Muscle layer of duodenum (tissue), 2 donors: ENCODE measurements at regions not wholly inside any gene's neighbourhood (a gene's known extent, or its start where the extent isn't known, plus 50 kb on each side); places are given as distances from the start of the nearest gene placed in this dataset.

Source experiments
- H3K27ac ChIP-seq: one replicate; pipeline ENCODE4 v1.7.0; 2013; ENCODE audit warnings: mild to moderate bottlenecking, low read length
- H3K27me3 ChIP-seq: one replicate; pipeline ENCODE4 v1.7.0; 2013; ENCODE audit warnings: low read depth, mild to moderate bottlenecking, control low read depth, low read length
- H3K36me3 ChIP-seq, 2 donors: one replicate each; pipeline ENCODE4 v1.7.0; 2013; ENCODE audit warnings: low read length in 2 of 2, control low read depth in 1 of 2, mild to moderate bottlenecking in 1 of 2; ENCODE audit not compliant: insufficient read depth in 2 of 2, control insufficient read depth in 1 of 2
- H3K4me1 ChIP-seq, 2 donors: one replicate each; pipeline ENCODE4 v1.7.0; 2013; ENCODE audit warnings: low read length in 2 of 2, mild to moderate bottlenecking in 2 of 2, control low read depth in 1 of 2, moderate library complexity in 1 of 2; ENCODE audit not compliant: insufficient read depth in 2 of 2, control insufficient read depth in 1 of 2
- H3K4me3 ChIP-seq, 2 donors: one replicate each; pipeline ENCODE4 v1.7.0; 2013; ENCODE audit warnings: low read length in 2 of 2, low read depth in 1 of 2, mild to moderate bottlenecking in 1 of 2
- H3K9me3 ChIP-seq, 2 donors: one replicate each; pipeline ENCODE4 v1.7.0; 2013; ENCODE audit warnings: low read length in 2 of 2, control low read depth in 1 of 2, mild to moderate bottlenecking in 1 of 2; ENCODE audit not compliant: control insufficient read depth in 1 of 2
- donor health status: healthy.

DNA sequence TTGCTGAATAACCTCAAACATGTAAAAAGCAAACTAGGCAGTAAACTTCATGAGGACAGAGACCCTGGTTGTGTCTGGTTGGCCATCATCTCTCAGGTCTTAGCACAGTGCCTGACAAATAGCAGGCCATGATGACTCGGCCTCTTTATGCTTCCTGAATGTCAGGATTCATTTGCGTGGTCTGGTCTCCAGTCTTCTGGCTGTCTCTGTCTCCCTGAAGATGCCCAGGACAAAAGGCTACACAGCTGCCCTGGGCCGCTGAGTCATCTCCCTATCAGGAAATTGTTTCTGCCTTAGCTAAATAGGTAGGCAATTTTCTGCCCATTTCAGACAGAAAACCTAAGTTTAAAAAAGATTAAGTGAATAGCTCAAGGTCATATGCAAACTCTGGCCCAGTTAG, 84.1 kb upstream of the FNDC3A start:
- Histone ChIP-seq H3K4me1 (peaks cover 0 to 9% of the 10 kb centered on the region in 2 donors), H3K27ac (no peak overlapping the region)

DNA sequence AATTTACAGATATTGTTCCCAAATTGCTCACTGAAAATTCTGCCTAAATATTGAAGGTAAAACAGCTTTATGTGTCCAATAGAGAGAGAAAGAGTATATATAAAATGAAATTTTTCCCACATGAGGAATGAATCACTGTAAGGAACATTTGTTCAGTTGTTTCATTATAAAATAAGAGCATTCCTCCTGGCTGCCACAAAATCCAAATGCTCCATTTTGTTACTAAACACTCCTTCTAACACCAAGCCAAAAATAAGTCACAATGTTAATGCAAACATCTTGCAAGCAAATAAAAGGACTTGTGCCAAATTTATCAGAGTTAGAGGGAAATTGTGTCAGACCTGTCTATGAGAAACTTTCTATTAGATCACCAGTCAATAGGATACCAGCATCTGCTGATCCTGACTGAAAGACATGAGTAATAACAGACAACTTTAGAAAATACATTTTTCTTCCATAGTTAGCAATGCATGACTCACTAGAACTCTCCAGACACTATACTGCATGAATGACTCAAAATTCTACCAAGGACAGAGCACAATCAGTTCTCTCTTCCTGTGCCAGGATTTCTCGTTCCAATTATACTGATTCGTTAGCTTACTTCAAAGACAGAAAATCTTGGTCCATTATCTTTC, 83.5 kb upstream of the FNDC3A start:
- H3K9me3 ChIP-seq, result no peaks in the 10 kb centered on the region
- peaks cover 0 to 5% of the 10 kb centered on the region in 2 donors for H3K36me3 ChIP-seq
- H3K27me3 ChIP-seq, result no peaks in the 10 kb centered on the region
- no peak overlapping the region for H3K27ac ChIP-seq
- no peak overlapping the region for H3K4me3 ChIP-seq
- H3K4me1 ChIP-seq, result peaks cover 0 to 9% of the 10 kb centered on the region in 2 donors

More for the DNA sequence above, 84.1 kb upstream of the FNDC3A start:
- Histone ChIP-seq H3K4me3 (no peak overlapping the region), H3K27me3 (no peaks in the 10 kb centered on the region), H3K36me3 (peaks cover 0 to 5% of the 10 kb centered on the region in 2 donors), H3K9me3 (no peaks in the 10 kb centered on the region)

DNA sequence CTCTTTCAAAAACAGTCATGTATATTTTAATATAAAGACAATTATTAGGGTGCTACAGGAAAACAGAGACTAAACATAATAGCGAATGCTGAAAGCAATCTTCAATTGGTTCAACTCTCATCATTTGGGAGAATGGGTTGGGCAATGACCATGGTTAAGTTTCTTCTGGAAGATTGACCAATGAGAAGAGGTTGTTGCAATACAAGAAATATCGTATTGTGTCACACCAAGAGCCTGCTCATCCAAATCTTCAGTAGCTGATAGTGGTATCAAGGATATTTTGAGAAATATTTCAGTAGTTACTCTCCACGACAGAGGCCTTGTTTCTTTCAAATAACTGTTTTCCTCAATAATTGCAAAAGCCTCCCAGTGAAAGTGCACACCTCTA, 83.0 kb upstream of the FNDC3A start:
- Histone ChIP-seq H3K27ac (no peak overlapping the region), H3K4me1 (peaks cover 0 to 9% of the 10 kb centered on the region in 2 donors), H3K27me3 (no peaks in the 10 kb centered on the region), H3K4me3 (no peak overlapping the region), H3K36me3 (peaks cover 0 to 5% of the 10 kb centered on the region in 2 donors), H3K9me3 (no peaks in the 10 kb centered on the region)

DNA sequence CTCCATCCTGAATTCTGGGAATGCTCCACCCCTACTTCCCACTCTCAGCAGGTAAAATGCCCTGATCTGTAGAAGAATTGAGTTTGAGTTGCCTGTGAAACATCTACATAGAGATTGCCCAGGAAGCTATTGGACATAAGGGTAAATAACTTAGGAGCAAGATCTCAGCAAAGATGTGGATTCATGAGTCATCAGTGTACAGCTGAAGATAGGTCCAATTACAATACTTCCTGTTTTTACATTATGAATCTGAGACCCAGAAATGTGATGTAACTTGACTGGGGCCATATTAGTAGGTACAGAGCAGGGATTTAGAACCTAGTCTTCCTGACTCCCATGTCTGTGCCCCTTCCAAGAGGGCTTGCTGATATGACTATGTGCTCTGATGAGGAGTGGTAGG, 79.4 kb upstream of the FNDC3A start:
- H3K36me3 ChIP-seq, result peaks cover 0 to 5% of the 10 kb centered on the region in 2 donors
- H3K27me3 ChIP-seq, result no peaks in the 10 kb centered on the region
- peaks cover 0 to 9% of the 10 kb centered on the region in 2 donors for H3K4me1 ChIP-seq
- H3K27ac ChIP-seq, result no peak overlapping the region
- no peaks in the 10 kb centered on the region for H3K9me3 ChIP-seq
- H3K4me3 ChIP-seq, result no peak overlapping the region

DNA sequence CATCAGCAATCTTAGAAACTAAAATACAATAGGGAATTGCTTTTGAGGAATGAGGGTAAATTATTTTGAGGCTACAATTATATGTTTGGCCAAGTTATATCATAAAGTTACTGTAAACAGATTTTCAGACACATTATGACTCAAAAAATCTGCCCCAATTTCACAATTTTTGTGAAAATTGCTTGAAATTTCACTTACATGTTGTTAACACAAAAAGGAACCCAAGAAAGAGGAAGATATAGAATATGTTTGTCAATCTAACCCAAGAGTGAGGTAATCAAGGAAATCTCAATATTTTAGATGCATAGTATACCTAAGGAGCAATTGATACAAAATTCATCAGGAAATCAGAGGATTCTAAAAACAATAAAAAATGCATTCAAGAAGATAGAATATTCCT, 73.9 kb upstream of the FNDC3A start:
- Histone ChIP-seq H3K36me3 (no peaks in the 10 kb centered on the region), H3K27ac (no peak overlapping the region)

DNA sequence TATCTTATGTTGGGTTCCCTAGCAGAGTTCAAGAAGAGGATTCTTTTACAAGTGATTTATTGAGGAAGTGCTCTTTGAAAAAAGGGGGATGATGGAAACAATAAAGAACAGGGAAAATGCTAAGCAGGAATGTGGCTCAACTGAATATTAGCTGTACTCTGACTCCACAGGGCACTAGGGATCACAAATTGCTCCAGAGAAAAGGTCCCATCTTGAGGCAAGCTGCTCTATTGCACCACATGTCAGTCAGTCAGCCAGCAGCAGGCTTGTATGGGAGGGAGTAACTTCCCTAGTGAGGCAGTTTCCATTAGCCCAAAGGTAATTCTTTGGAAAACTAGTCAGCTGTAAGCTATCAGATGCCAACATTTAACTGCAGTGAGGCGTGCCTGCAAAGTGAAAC, 73.3 kb upstream of the FNDC3A start:
- H3K27me3 ChIP-seq, result no peaks in the 10 kb centered on the region
- no peak overlapping the region for H3K27ac ChIP-seq
- no peaks in the 10 kb centered on the region for H3K4me1 ChIP-seq
- H3K9me3 ChIP-seq, result no peaks in the 10 kb centered on the region
- no peaks in the 10 kb centered on the region for H3K36me3 ChIP-seq
- H3K4me3 ChIP-seq, result no peak overlapping the region

More for the DNA sequence above, 73.9 kb upstream of the FNDC3A start:
- Histone ChIP-seq H3K4me3 (no peak overlapping the region), H3K9me3 (no peaks in the 10 kb centered on the region), H3K4me1 (no peaks in the 10 kb centered on the region), H3K27me3 (no peaks in the 10 kb centered on the region)

DNA sequence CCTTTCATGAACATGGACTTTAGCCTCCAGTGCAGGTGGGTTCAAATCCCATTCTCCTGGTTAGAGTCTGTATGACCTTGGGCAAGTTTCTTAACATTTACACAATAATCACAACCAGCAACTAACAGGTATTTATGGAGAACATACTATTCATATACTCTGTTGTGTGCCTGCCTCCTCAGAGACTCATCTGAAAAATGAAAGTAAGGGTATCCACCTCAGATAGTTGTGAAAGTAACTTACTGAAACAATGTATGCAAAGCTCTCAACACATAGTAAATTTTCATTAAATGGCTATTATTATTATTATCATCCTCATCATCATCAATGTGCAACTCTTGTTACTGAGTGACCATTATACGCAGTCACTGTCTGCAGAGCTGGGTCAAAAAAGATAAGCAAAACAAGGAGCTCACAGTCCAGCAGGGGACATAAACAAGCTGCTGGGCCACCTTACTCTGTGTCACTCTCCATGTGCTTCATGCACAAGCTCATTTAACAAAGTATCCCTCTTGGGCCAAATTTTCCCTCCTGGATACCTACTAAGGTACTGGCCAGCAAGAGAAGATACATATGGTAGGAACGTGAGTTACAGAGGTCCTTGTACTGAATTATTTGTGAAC, 70.9 kb upstream of the FNDC3A start:
- Histone ChIP-seq H3K27ac (no peak overlapping the region), H3K4me1 (peaks cover 0 to 3% of the 10 kb centered on the region in 2 donors), H3K4me3 (no peak overlapping the region), H3K27me3 (no peaks in the 10 kb centered on the region), H3K36me3 (no peaks in the 10 kb centered on the region), H3K9me3 (no peaks in the 10 kb centered on the region)

DNA sequence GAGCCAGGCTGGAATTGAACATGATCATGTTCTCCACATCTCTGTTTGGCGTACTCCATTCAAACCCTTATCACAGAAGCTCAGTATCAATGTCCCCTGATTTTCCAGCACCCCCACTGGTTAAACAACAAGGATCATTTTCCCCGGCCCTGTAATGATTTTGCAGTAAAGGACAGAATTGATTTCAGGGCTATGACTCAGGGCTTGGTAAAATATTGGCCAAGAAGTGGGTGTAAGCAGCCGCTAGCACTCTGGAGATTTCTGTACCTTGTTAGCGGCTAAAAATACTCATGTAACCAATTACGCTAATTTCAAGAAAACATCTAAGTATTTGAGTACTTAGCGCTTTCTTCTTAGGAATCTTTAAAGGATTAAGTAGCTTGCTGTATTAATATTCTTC, 69.5 kb upstream of the FNDC3A start:
- Histone ChIP-seq H3K27ac (no peak overlapping the region), H3K4me1 (peaks cover 0 to 3% of the 10 kb centered on the region in 2 donors), H3K27me3 (no peaks in the 10 kb centered on the region), H3K36me3 (no peaks in the 10 kb centered on the region), H3K4me3 (no peak overlapping the region), H3K9me3 (no peaks in the 10 kb centered on the region)

DNA sequence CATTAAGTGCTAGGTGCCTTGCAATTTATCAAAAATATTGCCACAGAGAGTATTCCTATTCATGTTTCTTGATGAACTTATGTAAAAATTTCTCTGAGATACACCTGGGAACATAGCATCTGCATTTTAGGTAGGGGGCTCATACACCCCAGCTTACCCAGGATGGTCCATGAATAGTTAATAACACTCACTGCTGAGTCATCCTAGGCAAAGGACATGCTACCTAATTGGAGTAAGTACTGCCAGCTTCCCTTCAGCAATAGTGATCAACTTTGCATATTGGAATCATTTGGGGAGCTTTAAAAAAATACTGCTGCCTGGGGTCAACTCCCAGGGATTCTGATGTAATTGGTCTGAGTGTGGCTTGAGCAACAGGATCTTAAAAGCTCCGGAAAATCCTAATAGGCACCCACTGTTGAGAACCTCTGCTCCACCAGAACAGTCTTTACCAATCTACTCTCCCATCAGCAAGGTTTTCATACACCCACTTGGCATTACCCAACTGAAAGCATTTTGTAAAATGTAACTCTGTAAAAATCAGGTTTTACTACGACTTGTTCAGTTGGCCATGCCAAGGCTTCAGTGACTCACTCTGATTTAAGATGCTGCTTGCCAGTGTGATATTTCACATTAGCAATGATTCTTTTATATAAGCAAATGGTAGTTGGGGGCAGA, 67.2 kb upstream of the FNDC3A start:
- no peaks in the 10 kb centered on the region for H3K27me3 ChIP-seq
- H3K4me3 ChIP-seq, result no peak overlapping the region
- H3K9me3 ChIP-seq, result no peaks in the 10 kb centered on the region
- H3K4me1 ChIP-seq, result peaks cover 0 to 3% of the 10 kb centered on the region in 2 donors
- no peaks in the 10 kb centered on the region for H3K36me3 ChIP-seq
- H3K27ac ChIP-seq, result no peak overlapping the region

DNA sequence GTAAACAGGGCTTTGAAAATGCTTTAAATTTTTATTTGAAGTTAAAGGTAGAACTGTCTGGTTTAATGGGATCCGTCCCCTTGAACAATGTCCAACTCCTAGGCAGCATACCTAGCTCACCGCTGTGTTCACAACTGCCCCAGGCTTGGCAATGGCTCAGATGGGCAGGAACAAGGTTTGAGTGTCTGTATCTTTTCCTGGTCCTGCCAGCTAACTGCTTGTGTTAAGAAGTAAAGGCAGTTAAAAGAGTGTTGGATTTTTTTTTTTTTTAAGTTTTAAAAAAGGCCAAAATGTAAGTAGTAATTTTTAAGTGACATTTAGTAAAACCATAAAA, 66.7 kb upstream of the FNDC3A start:
- Histone ChIP-seq H3K9me3 (no peaks in the 10 kb centered on the region), H3K36me3 (no peaks in the 10 kb centered on the region), H3K4me3 (no peak overlapping the region), H3K27me3 (no peaks in the 10 kb centered on the region), H3K27ac (no peak overlapping the region), H3K4me1 (peaks cover 0 to 3% of the 10 kb centered on the region in 2 donors)

DNA sequence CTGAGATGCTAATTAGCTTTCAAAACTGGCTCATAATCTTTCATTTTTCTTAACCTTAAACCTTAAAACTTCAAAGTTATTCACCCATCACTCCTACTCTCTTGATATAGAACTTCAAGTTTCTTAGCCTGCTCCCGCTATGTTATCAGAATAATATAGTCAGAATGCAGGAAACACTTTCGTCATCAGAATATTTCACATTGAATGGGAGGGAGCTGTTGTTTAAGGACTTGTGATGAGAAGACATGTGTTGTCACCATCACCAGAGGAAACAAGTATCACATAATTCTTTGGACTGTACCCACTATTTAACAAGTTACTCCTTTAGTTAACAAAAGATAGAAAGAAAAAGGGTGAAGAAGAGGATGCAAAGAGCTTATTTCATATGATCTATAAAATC, 65.0 kb upstream of the FNDC3A start:
- Histone ChIP-seq H3K27me3 (no peaks in the 10 kb centered on the region), H3K27ac (no peak overlapping the region), H3K9me3 (no peaks in the 10 kb centered on the region), H3K36me3 (no peaks in the 10 kb centered on the region), H3K4me1 (peaks cover 0 to 3% of the 10 kb centered on the region in 2 donors), H3K4me3 (no peak overlapping the region)
